Duodenal mucosa (tissue), 2 donors: ENCODE measurements at regions not wholly inside any gene's neighbourhood (a gene's known extent, or its start where the extent isn't known, plus 50 kb on each side); places are given as distances from the start of the nearest gene placed in this dataset.

ENCODE experiments used
- H3K27ac ChIP-seq: one replicate; pipeline ENCODE4 v1.7.0; 2013; ENCODE audit warnings: low read depth, low read length
- H3K27me3 ChIP-seq, 2 donors: one replicate each; pipeline ENCODE4 v1.7.0; 2013; ENCODE audit warnings: low read length in 2 of 2, control low read depth in 1 of 2; ENCODE audit not compliant: insufficient read depth in 2 of 2, control insufficient read depth in 1 of 2
- H3K36me3 ChIP-seq, 2 donors: one replicate each; pipeline ENCODE4 v1.7.0; 2013; ENCODE audit warnings: low read length in 2 of 2, control low read depth in 1 of 2; ENCODE audit not compliant: insufficient read depth in 2 of 2, control insufficient read depth in 1 of 2
- H3K4me1 ChIP-seq, 2 donors: one replicate each; pipeline ENCODE4 v1.7.0; 2013; ENCODE audit warnings: low read length in 2 of 2, control low read depth in 1 of 2; ENCODE audit not compliant: insufficient read depth in 2 of 2, control insufficient read depth in 1 of 2
- H3K4me3 ChIP-seq, 2 donors: one replicate each; pipeline ENCODE4 v1.7.0; 2013; ENCODE audit warnings: low read length in 2 of 2, low read depth in 1 of 2
- H3K9ac ChIP-seq, 2 donors: one replicate each; pipeline ENCODE4 v1.7.0; 2013; ENCODE audit warnings: low read length in 2 of 2, low read depth in 1 of 2
- H3K9me3 ChIP-seq, 2 donors: one replicate each; pipeline ENCODE4 v1.7.0; 2013; ENCODE audit warnings: low read length in 2 of 2, control low read depth in 1 of 2; ENCODE audit not compliant: control insufficient read depth in 1 of 2

DNA sequence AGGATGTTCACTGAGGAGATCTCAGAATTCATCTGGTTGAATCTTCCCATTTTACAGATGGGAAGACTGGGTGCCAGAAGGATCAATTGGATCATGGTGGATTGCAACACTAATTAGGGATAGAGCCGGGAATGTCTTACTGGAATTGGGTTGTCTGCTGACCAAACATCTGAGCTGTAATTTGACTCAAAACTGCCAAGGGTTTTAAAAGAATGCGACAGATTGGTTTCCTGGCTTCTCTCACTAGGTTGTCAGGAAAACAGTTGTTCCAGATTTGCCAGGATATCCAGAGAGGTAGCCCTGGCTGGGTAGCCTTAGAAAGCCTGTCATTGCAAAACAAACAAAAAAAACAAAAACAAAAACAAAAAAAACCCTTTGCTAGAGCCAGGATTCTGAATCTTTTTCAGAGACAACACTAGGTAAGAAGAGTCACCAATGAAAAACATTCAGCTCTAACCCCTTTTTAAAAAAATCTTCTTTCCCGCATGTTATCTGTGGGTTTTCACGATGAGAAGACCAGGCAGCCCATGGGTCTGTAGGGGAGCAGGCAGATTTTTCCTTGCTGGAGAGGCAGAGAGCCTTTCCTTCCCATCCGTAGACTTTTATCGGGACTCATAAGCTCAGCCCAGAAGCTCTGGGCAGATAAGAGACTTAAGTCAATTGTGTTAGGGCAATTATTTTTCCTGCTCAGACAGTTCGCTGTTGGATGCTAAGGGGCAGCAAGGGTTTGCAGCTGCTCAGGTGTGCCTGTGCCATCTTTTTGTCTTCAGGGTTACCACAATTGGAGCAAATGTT is 418.9 kb downstream of the PRDM2 start:
- H3K36me3 ChIP-seq, result no peaks in the 10 kb centered on the region
- H3K27me3 ChIP-seq, result no peaks in the 10 kb centered on the region
- no peak overlapping the region for H3K4me3 ChIP-seq
- H3K9ac ChIP-seq, result no peak overlapping the region
- H3K9me3 ChIP-seq, result no peaks in the 10 kb centered on the region
- H3K27ac ChIP-seq, result no peak overlapping the region
- no peaks in the 10 kb centered on the region for H3K4me1 ChIP-seq

DNA sequence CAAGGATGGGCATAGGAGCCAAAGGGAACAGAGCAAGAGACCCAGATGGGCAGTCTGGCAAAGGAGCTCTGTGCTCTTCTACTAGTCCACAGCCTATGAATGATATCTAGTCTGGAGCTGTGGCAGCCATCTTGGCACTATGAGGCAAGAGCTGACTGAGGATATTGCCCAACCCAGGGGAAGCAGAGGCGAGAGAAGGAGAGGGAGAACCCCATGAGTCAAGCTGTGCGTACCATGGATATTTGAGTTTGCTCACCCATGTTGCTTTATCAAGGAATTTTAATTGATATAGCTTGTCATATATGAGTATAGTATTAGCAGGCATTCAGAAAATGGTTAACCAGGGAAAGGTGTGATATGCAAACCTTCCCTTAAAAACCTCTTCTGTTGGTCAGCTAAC is 420.9 kb downstream of the PRDM2 start:
- H3K27ac ChIP-seq, result no peak overlapping the region
- no peaks in the 10 kb centered on the region for H3K9me3 ChIP-seq
- no peaks in the 10 kb centered on the region for H3K27me3 ChIP-seq
- no peak overlapping the region for H3K9ac ChIP-seq
- H3K4me3 ChIP-seq, result no peak overlapping the region
- H3K4me1 ChIP-seq, result no peaks in the 10 kb centered on the region
- H3K36me3 ChIP-seq, result no peaks in the 10 kb centered on the region

- Histone ChIP-seq H3K9me3 (no peaks in the 10 kb centered on the region), H3K36me3 (no peaks in the 10 kb centered on the region), H3K4me1 (no peaks in the 10 kb centered on the region), H3K27ac (no peak overlapping the region), H3K27me3 (no peaks in the 10 kb centered on the region), H3K9ac (no peak overlapping the region), H3K4me3 (no peak overlapping the region)
Measured at GRCh38 chr1:14128096-14128495, 428.1 kb downstream of the PRDM2 start.

DNA sequence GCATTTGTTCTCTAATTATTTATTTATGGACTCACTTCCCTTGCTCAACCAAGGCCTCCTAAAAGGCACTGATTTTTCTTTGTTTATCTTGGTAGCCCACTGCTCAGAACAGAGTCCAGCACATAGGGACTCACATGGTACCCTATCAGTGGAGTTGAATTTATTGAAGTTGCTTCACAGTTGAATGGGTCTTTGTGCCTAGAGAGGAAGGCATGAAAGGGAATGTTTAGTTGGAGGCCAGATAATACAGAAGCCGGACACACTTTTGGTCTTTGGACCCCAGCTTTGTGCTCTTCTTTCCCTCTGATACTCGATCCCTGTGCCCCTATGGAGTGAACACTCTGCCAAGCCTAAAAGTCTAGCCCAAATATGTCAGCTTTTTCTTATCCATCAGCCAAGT is 429.0 kb downstream of the PRDM2 start:
- H3K4me3 ChIP-seq, result no peak overlapping the region
- no peaks in the 10 kb centered on the region for H3K9me3 ChIP-seq
- no peaks in the 10 kb centered on the region for H3K27me3 ChIP-seq
- H3K27ac ChIP-seq, result no peak overlapping the region
- H3K4me1 ChIP-seq, result no peaks in the 10 kb centered on the region
- no peak overlapping the region for H3K9ac ChIP-seq
- H3K36me3 ChIP-seq, result no peaks in the 10 kb centered on the region

- H3K36me3 ChIP-seq, result no peaks in the 10 kb centered on the region
- H3K9ac ChIP-seq, result no peak overlapping the region
- no peaks in the 10 kb centered on the region for H3K4me1 ChIP-seq
- H3K4me3 ChIP-seq, result no peak overlapping the region
- no peaks in the 10 kb centered on the region for H3K27me3 ChIP-seq
- no peaks in the 10 kb centered on the region for H3K9me3 ChIP-seq
- H3K27ac ChIP-seq, result no peak overlapping the region
Measured at GRCh38 chr1:14135070-14135469, 435.1 kb downstream of the PRDM2 start.

DNA sequence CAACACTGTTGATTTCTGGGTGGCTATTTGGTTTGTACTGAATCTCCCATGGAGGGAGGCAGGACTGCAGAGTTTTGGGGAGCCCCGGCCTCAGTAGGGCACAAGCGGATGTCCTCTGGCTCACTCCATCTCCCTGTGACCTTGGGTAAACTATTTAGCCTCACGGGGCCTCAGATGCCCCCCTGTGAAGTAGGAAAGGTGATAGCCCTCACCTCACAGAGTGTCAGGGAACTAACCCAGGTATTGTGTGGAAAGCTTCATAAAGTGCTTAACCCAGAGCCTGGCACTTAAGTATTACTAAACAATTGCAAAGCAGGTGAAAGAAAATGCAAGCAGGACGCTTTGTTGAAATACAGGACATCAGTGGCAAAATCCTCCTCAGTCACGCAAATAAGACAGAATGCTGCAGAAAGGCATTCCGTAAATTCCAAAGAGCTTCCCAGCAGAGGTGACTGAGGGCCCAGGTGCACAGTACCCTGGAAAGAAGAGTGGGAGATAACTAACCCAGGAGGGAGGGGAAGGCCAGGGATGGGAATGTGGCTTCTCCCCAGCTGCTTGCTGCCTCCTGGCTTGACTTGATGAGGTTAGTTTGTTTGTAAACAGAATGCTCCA is 436.3 kb downstream of the PRDM2 start:
- Histone ChIP-seq H3K27me3 (no peaks in the 10 kb centered on the region), H3K9me3 (no peaks in the 10 kb centered on the region), H3K36me3 (no peaks in the 10 kb centered on the region), H3K9ac (no peak overlapping the region), H3K4me1 (no peaks in the 10 kb centered on the region), H3K4me3 (no peak overlapping the region), H3K27ac (no peak overlapping the region)

- Histone ChIP-seq H3K9ac (no peak overlapping the region), H3K27ac (no peak overlapping the region), H3K9me3 (no peaks in the 10 kb centered on the region), H3K27me3 (no peaks in the 10 kb centered on the region), H3K4me3 (no peak overlapping the region), H3K4me1 (no peaks in the 10 kb centered on the region), H3K36me3 (no peaks in the 10 kb centered on the region)
Measured at GRCh38 chr1:14136881-14137280, 436.9 kb downstream of the PRDM2 start.

DNA sequence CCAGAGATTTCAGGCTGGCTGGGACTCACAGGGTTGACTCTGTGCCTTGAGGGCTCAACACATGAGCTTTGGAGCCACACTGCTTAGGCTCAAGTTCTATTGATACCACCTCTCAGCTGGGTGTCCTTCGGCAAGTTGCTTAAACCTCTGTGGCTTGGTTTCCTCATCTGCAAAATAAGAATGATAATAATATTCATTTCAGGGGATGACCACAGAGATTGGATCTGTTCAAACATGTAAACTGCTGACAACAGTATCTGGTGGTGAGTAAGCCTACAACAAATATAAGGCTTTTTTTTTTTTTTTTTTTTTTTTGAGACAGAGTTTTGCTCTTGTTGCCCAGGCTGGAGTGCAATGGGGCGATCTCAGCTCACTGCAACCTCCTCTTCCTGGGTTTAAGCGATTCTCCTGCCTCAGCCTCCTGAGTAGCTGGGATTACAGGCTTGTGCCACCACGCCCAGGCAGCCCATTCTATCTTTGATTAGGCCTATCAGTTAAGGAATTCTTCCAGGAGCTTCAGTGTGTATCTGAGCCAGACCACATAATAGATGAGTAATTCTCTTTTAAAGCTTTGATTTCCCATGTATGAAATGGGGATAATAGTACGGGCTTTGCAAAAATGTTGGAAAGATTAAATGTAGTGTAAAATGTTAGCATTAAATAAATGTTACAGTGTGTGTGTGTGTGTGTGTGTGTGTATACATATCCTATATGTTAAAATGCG is 437.6 kb downstream of the PRDM2 start:
- H3K4me1 ChIP-seq, result no peaks in the 10 kb centered on the region

DNA sequence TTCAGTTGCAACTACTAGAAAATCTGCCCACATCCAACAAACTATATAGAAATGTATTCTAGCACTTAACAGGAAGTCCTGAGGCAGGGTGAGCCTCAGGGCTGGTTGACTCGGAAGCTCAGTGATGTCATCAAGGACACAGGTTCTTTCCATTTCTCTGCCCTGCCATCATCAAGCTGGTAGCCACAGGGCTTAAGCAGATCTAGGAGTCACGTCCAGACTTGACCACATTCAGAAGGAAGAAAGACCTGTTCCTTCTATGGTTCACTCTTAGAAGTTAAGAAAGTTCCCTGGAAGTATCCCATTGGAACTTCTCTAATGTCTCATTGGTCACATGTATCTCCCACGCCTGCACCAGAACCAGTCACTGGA is 438.1 kb downstream of the PRDM2 start:
- Histone ChIP-seq H3K27ac (no peak overlapping the region), H3K27me3 (no peaks in the 10 kb centered on the region), H3K9me3 (no peaks in the 10 kb centered on the region), H3K36me3 (no peaks in the 10 kb centered on the region), H3K4me3 (no peak overlapping the region), H3K4me1 (no peaks in the 10 kb centered on the region), H3K9ac (no peak overlapping the region)

More for the DNA sequence above, 437.6 kb downstream of the PRDM2 start:
- no peak overlapping the region for H3K4me3 ChIP-seq
- no peak overlapping the region for H3K9ac ChIP-seq
- H3K27me3 ChIP-seq, result no peaks in the 10 kb centered on the region
- no peaks in the 10 kb centered on the region for H3K36me3 ChIP-seq
- H3K9me3 ChIP-seq, result no peaks in the 10 kb centered on the region
- H3K27ac ChIP-seq, result no peak overlapping the region

GRCh38 chr1:14138687-14139086 is 438.7 kb downstream of the PRDM2 start:
- no peak overlapping the region for H3K9ac ChIP-seq
- H3K27me3 ChIP-seq, result no peaks in the 10 kb centered on the region
- H3K4me3 ChIP-seq, result no peak overlapping the region
- no peaks in the 10 kb centered on the region for H3K4me1 ChIP-seq
- no peak overlapping the region for H3K27ac ChIP-seq
- H3K36me3 ChIP-seq, result no peaks in the 10 kb centered on the region
- H3K9me3 ChIP-seq, result no peaks in the 10 kb centered on the region
